ENCODE measurements at regions not wholly inside any gene's neighbourhood (a gene's known extent, or its start where the extent isn't known, plus 50 kb on each side); places are given as distances from the start of the nearest gene placed in this dataset.
"Not testable (repeated sequence)": the region's sequence is repeated elsewhere in the genome, so short reads cannot be mapped to it uniquely, and the experiment has no call there.

DNA sequence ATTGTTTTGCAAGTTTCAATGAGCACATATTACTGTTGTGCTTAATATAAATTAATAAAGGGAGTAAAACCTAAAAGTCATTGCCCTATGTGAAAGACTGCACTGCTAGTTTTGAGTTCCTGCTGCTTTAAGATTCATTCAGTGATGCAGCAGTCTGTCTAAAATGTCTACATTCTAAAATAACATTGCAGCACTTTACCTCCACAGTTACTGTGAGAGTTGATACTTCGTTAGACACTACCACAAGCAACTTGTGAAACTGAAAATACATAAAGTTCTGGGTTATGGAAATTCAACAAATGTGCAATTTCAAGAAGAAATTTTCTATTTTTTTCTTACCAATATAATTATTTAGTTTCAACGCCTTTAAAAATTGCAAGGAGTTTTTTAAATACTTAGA is 1175.2 kb upstream of the DIAPH2 start:
- TF ChIP-seq ZNF565 (CRISPR knock-in tag; conservative IDR thresholded peaks at IDR 0.05; ENCODE audit: low read depth) = no peak
- no peak for ATAC-seq

- not testable (repeated sequence) for ATAC-seq
These were observed 1160.6 kb upstream of the DIAPH2 start for GRCh38 chrX:95524018-95524417.

GRCh38 chrX:95536111-95536510 is 1148.5 kb upstream of the DIAPH2 start:
- ATAC-seq = no peak
- TF ChIP-seq, protein P1, sequence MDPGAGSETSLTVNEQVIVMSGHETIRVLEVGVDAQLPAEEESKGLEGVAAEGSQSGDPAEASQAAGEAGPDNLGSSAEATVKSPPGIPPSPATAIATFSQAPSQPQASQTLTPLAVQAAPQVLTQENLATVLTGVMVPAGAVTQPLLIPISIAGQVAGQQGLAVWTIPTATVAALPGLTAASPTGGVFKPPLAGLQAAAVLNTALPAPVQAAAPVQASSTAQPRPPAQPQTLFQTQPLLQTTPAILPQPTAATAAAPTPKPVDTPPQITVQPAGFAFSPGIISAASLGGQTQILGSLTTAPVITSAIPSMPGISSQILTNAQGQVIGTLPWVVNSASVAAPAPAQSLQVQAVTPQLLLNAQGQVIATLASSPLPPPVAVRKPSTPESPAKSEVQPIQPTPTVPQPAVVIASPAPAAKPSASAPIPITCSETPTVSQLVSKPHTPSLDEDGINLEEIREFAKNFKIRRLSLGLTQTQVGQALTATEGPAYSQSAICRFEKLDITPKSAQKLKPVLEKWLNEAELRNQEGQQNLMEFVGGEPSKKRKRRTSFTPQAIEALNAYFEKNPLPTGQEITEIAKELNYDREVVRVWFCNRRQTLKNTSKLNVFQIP (CRISPR knock-in tag; IDR thresholded peaks at IDR 0.05; ENCODE audit: borderline replicate concordance, low read depth) = no peak
- TF ChIP-seq, protein P2, sequence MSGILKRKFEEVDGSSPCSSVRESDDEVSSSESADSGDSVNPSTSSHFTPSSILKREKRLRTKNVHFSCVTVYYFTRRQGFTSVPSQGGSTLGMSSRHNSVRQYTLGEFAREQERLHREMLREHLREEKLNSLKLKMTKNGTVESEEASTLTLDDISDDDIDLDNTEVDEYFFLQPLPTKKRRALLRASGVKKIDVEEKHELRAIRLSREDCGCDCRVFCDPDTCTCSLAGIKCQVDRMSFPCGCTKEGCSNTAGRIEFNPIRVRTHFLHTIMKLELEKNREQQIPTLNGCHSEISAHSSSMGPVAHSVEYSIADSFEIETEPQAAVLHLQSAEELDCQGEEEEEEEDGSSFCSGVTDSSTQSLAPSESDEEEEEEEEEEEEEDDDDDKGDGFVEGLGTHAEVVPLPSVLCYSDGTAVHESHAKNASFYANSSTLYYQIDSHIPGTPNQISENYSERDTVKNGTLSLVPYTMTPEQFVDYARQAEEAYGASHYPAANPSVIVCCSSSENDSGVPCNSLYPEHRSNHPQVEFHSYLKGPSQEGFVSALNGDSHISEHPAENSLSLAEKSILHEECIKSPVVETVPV (CRISPR knock-in tag; IDR thresholded peaks at IDR 0.05) = no peak
- TF ChIP-seq ZC3H10 (CRISPR knock-in tag; IDR thresholded peaks at IDR 0.05) = no peak

DNA sequence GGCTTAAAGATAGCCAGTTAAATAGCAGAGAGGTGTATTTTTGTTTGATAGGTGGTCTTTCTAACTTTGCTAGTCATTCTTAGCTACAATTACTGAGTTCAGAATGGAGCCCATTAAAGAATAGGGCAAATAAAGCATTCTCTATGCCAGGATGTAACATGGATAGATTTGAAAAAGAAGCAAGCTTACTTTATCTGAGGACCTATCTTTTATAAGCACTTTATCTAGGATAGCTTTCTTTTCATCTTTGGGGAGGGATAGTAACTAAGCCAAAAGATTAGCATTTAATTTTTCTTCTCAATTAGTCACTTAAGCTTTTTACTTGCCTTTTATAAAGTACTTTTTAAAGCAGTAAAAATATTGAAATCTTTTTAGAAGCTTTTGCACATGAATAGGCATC is 1148.0 kb upstream of the DIAPH2 start:
- no peak for ATAC-seq
- TF ChIP-seq ARNTL (CRISPR knock-in tag; IDR thresholded peaks at IDR 0.05; ENCODE audit: borderline replicate concordance, low read depth) (no peak), ESRRG (CRISPR knock-in tag; IDR thresholded peaks at IDR 0.05) (no peak), OSR1 (CRISPR knock-in tag; IDR thresholded peaks at IDR 0.05) (no peak), ZNF70 (CRISPR knock-in tag; IDR thresholded peaks at IDR 0.05) (no peak), TSHZ2 (CRISPR knock-in tag; IDR thresholded peaks at IDR 0.05) (no peak), ISL1 (CRISPR knock-in tag; IDR thresholded peaks at IDR 0.05) (no peak), TCF4 (CRISPR knock-in tag; IDR thresholded peaks at IDR 0.05; ENCODE audit: borderline replicate concordance) (no peak), SNAI2 (CRISPR knock-in tag; IDR thresholded peaks at IDR 0.05) (no peak), PATZ1 (CRISPR knock-in tag; IDR thresholded peaks at IDR 0.05; ENCODE audit: borderline replicate concordance) (no peak), TOX (CRISPR knock-in tag; IDR thresholded peaks at IDR 0.05; ENCODE audit: borderline replicate concordance) (no peak), ZFP3 (CRISPR knock-in tag; IDR thresholded peaks at IDR 0.05) (no peak)
- TF ChIP-seq, protein P2 (CRISPR knock-in tag; IDR thresholded peaks at IDR 0.05) = no peak
- TF ChIP-seq, protein P1 (CRISPR knock-in tag; IDR thresholded peaks at IDR 0.05; ENCODE audit: borderline replicate concordance, low read depth) = no peak
- TF ChIP-seq, protein P3, sequence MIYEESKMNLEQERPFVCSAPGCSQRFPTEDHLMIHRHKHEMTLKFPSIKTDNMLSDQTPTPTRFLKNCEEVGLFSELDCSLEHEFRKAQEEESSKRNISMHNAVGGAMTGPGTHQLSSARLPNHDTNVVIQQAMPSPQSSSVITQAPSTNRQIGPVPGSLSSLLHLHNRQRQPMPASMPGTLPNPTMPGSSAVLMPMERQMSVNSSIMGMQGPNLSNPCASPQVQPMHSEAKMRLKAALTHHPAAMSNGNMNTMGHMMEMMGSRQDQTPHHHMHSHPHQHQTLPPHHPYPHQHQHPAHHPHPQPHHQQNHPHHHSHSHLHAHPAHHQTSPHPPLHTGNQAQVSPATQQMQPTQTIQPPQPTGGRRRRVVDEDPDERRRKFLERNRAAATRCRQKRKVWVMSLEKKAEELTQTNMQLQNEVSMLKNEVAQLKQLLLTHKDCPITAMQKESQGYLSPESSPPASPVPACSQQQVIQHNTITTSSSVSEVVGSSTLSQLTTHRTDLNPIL (CRISPR knock-in tag; IDR thresholded peaks at IDR 0.05; ENCODE audit: low read depth) = no peak

Measured in SK-N-SH treated with all-trans-retinoic acid at 6 μM for 48 hours (cell line).